ENCODE measurements at regions not wholly inside any gene's neighbourhood (a gene's known extent, or its start where the extent isn't known, plus 50 kb on each side); places are given as distances from the start of the nearest gene placed in this dataset.

- TF ChIP-seq CTCF (IDR thresholded peaks at IDR 0.05) (no peak), POLR2A (IDR thresholded peaks at IDR 0.05) (no peak)
Measured at GRCh38 chr11:12600829-12601228, 73.4 kb upstream of the TEAD1 start.

All from lower leg skin (tissue), 3 donors.